Right renal cortex interstitium (tissue), 3 donors: ENCODE measurements at regions not wholly inside any gene's neighbourhood (a gene's known extent, or its start where the extent isn't known, plus 50 kb on each side); places are given as distances from the start of the nearest gene placed in this dataset.
"Not testable (repeated sequence)": the region's sequence is repeated elsewhere in the genome, so short reads cannot be mapped to it uniquely, and the experiment has no call there.

Source experiments
- DNase-seq, 3 donors: peaks; one replicate each; pipeline ENCODE4 v3.0.0-alpha.2; 2013; ENCODE audit warnings: low read depth in 3 of 3, low spot score in 2 of 3

- DNase-seq: not testable (repeated sequence)
Observed at GRCh38 chr13:22900416-22900951, 280.3 kb upstream of the SGCG start.

GRCh38 chr13:22903301-22903700 lies 277.5 kb upstream of the SGCG start:
- no peak for DNase-seq

- no peak for DNase-seq
Observed at GRCh38 chr13:22903925-22904324, 276.9 kb upstream of the SGCG start.

GRCh38 chr13:22915442-22916082 lies 265.2 kb upstream of the SGCG start:
- peak in 1 of 3 donors; percentile 51 for DNase-seq

GRCh38 chr13:22916276-22916675 lies 264.5 kb upstream of the SGCG start:
- DNase-seq: not testable (repeated sequence)

- peak in 1 of 3 donors; percentile 52 for DNase-seq
Observed at GRCh38 chr13:22925881-22926747, 254.7 kb upstream of the SGCG start.

- no peak for DNase-seq
Observed at GRCh38 chr13:22926748-22927400, 253.9 kb upstream of the SGCG start.

- DNase-seq: not testable (repeated sequence)
Observed at GRCh38 chr13:22927845-22928244, 252.9 kb upstream of the SGCG start.

GRCh38 chr13:22929381-22930126 lies 251.2 kb upstream of the SGCG start:
- no peak for DNase-seq

- no peak for DNase-seq
Observed at GRCh38 chr13:22931576-22931975, 249.2 kb upstream of the SGCG start.

- not testable (repeated sequence) for DNase-seq
Observed at GRCh38 chr13:22932632-22933412, 248.0 kb upstream of the SGCG start.

- no peak for DNase-seq
Observed at GRCh38 chr13:22933571-22934181, 247.1 kb upstream of the SGCG start.

GRCh38 chr13:22934744-22935523 lies 245.8 kb upstream of the SGCG start:
- no peak for DNase-seq

- no peak for DNase-seq
Observed at GRCh38 chr13:22936228-22936627, 244.6 kb upstream of the SGCG start.

GRCh38 chr13:22937241-22937640 lies 243.5 kb upstream of the SGCG start:
- no peak for DNase-seq

- no peak for DNase-seq
Observed at GRCh38 chr13:22937953-22938352, 242.8 kb upstream of the SGCG start.

- DNase-seq: no peak
Observed at GRCh38 chr13:22938576-22938975, 242.2 kb upstream of the SGCG start.

- no peak for DNase-seq
Observed at GRCh38 chr13:22939157-22939556, 241.6 kb upstream of the SGCG start.
